C4-2B (cell line): ENCODE measurements at regions not wholly inside any gene's neighbourhood (a gene's known extent, or its start where the extent isn't known, plus 50 kb on each side); places are given as distances from the start of the nearest gene placed in this dataset.

Source experiments
- ZFX ChIP-seq: fragments of 450-650 bp; IDR thresholded peaks from 2 replicates; pipeline ENCODE4 v1.6.1; 2017
- TF ChIP-seq, protein P1 (sequence below): fragments of 450-650 bp; conservative IDR thresholded peaks from 2 replicates; pipeline ENCODE4 v1.5.1; 2017; ENCODE audit warnings: mild to moderate bottlenecking

DNA sequence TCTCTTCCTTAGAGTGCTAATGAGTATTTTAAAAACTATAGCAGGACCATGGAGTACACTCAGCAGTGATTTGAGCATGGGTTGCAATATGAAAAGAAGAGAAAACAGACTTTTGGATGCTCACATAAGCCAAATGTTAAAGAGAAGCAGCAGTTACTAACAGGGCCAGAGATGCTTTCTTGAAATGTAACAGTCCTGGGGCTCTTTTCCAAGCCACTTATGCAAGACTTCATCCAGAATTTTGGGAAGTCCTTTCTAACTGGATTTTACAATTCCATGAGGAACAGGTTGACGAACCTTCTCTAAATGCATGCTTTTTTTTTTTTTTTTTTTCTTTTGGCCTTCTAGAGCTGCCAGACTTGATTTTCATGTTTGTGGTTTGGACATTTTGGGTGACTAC is 282.0 kb downstream of the SEC23IP start:
- TF ChIP-seq, protein P1, sequence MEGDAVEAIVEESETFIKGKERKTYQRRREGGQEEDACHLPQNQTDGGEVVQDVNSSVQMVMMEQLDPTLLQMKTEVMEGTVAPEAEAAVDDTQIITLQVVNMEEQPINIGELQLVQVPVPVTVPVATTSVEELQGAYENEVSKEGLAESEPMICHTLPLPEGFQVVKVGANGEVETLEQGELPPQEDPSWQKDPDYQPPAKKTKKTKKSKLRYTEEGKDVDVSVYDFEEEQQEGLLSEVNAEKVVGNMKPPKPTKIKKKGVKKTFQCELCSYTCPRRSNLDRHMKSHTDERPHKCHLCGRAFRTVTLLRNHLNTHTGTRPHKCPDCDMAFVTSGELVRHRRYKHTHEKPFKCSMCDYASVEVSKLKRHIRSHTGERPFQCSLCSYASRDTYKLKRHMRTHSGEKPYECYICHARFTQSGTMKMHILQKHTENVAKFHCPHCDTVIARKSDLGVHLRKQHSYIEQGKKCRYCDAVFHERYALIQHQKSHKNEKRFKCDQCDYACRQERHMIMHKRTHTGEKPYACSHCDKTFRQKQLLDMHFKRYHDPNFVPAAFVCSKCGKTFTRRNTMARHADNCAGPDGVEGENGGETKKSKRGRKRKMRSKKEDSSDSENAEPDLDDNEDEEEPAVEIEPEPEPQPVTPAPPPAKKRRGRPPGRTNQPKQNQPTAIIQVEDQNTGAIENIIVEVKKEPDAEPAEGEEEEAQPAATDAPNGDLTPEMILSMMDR, result no peak
- TF ChIP-seq ZFX, result no peak
